Uterus (tissue), 3 donors: ENCODE measurements at regions not wholly inside any gene's neighbourhood (a gene's known extent, or its start where the extent isn't known, plus 50 kb on each side); places are given as distances from the start of the nearest gene placed in this dataset.

Experiments
- DNase-seq, 2 donors: peaks; one replicate each; pipeline ENCODE4 v3.0.0-alpha.2; 2019 to 2020
- H3K27ac ChIP-seq, 2 donors: fragments of 200-600 bp; sonication (generic); 1 replicate in 1 of 2; 2 replicates in 1 of 2; pipeline ENCODE4 v1.5.1; 2016 to 2018
- H3K27me3 ChIP-seq, 2 donors: fragments of 200-600 bp; sonication (generic); one replicate each; pipeline ENCODE4 v1.5.1; 2018 to 2019; ENCODE audit warnings: control low read depth in 1 of 2
- H3K36me3 ChIP-seq, 2 donors: fragments of 200-600 bp; sonication (generic); one replicate each; pipeline ENCODE4 v1.5.1; 2019; ENCODE audit warnings: control low read depth in 1 of 2
- H3K4me1 ChIP-seq, 2 donors: fragments of 200-600 bp; sonication (generic); one replicate each; pipeline ENCODE4 v1.5.1; 2018 to 2019; ENCODE audit warnings: control low read depth in 1 of 2
- H3K4me3 ChIP-seq, 2 donors: fragments of 200-600 bp; sonication (generic); 1 replicate in 1 of 2; 2 replicates in 1 of 2; pipeline ENCODE4 v1.5.1; 2018 to 2019; ENCODE audit warnings: mild to moderate bottlenecking in 1 of 2
- H3K9me3 ChIP-seq, 2 donors: fragments of 200-600 bp; sonication (generic); one replicate each; pipeline ENCODE4 v1.5.1; 2019; ENCODE audit warnings: control low read depth in 1 of 2
- POLR2A ChIP-seq, 2 donors: fragments of 450-650 bp; IDR thresholded peaks; one replicate each; pipeline ENCODE4 v1.6.1; 2016; ENCODE audit warnings: antibody characterized with exemption in 2 of 2, mild to moderate bottlenecking in 1 of 2, moderate library complexity in 1 of 2
- intact Hi-C: fragments of 100-400 bp; cut with DNase I; formaldehyde crosslinking; loops from one replicate; pipeline ENCODE4 v1.15.1; 2023; ENCODE audit warnings: low total_unique reads
- TF ChIP-seq, protein P1 (sequence below), 4 experiments: fragments of 200-600 bp in 2 of 4; fragments of 450-650 bp in 2 of 4; sonication (generic) in 2 of 4; IDR thresholded peaks; one replicate each; pipeline ENCODE4 v1.5.1; 2016 to 2019; ENCODE audit warnings: antibody characterized with exemption in 4 of 4, mild to moderate bottlenecking in 2 of 4, moderate library complexity in 1 of 4
- donor health status: DM: yes; HTN: yes; CAD: no.

- no peaks in the 10 kb centered on the region for H3K27me3 ChIP-seq
- no peak for DNase-seq
- H3K4me1 ChIP-seq: no peaks in the 10 kb centered on the region
- intact Hi-C loops: no loop called here
- H3K36me3 ChIP-seq: no peaks in the 10 kb centered on the region
- TF ChIP-seq POLR2A (IDR thresholded peaks at IDR 0.05): no peak
- TF ChIP-seq, protein P1, sequence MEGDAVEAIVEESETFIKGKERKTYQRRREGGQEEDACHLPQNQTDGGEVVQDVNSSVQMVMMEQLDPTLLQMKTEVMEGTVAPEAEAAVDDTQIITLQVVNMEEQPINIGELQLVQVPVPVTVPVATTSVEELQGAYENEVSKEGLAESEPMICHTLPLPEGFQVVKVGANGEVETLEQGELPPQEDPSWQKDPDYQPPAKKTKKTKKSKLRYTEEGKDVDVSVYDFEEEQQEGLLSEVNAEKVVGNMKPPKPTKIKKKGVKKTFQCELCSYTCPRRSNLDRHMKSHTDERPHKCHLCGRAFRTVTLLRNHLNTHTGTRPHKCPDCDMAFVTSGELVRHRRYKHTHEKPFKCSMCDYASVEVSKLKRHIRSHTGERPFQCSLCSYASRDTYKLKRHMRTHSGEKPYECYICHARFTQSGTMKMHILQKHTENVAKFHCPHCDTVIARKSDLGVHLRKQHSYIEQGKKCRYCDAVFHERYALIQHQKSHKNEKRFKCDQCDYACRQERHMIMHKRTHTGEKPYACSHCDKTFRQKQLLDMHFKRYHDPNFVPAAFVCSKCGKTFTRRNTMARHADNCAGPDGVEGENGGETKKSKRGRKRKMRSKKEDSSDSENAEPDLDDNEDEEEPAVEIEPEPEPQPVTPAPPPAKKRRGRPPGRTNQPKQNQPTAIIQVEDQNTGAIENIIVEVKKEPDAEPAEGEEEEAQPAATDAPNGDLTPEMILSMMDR (IDR thresholded peaks at IDR 0.05): no peak
- no peak overlapping the region for H3K27ac ChIP-seq
- no peak overlapping the region for H3K4me3 ChIP-seq
- H3K9me3 ChIP-seq: no peaks in the 10 kb centered on the region
Observed at GRCh38 chr10:24041834-24042233, 167.1 kb upstream of the KIAA1217 start.

- H3K9me3 ChIP-seq: no peaks in the 10 kb centered on the region
- no peak overlapping the region for H3K4me3 ChIP-seq
- DNase-seq: no peak
- TF ChIP-seq, protein P1 (IDR thresholded peaks at IDR 0.05): no peak
- TF ChIP-seq POLR2A (IDR thresholded peaks at IDR 0.05): no peak
- H3K36me3 ChIP-seq: no peaks in the 10 kb centered on the region
- intact Hi-C loops: no loop called here
- no peaks in the 10 kb centered on the region for H3K27me3 ChIP-seq
- no peaks in the 10 kb centered on the region for H3K4me1 ChIP-seq
- H3K27ac ChIP-seq: no peak overlapping the region
Observed at GRCh38 chr10:24042884-24043283, 166.1 kb upstream of the KIAA1217 start.

DNA sequence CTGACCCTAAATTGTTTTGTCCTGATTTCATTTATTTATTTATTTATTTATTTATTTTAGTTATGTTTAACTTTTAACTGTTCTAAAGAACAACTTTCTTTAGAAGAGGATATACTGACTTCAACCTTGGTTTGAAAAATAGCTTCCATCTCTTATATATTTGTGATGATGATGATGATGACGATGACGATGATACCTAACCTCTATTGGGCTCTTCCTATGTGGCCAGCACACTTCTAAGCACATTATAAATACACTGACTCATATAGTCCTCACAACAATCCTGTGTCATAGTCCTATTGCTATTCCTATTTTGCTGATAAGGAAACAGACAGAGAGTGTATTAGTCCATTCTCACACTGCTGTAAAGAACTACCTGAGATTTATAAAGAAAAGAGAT is 162.9 kb upstream of the KIAA1217 start:
- H3K36me3 ChIP-seq: no peaks in the 10 kb centered on the region
- no peaks in the 10 kb centered on the region for H3K4me1 ChIP-seq
- TF ChIP-seq, protein P1 (IDR thresholded peaks at IDR 0.05): no peak
- TF ChIP-seq POLR2A (IDR thresholded peaks at IDR 0.05): no peak
- DNase-seq: no peak
- intact Hi-C loops: no loop called here
- no peak overlapping the region for H3K4me3 ChIP-seq
- H3K27ac ChIP-seq: no peak overlapping the region
- H3K27me3 ChIP-seq: no peaks in the 10 kb centered on the region
- H3K9me3 ChIP-seq: peaks cover 0 to 2% of the 10 kb centered on the region in 2 donors

DNA sequence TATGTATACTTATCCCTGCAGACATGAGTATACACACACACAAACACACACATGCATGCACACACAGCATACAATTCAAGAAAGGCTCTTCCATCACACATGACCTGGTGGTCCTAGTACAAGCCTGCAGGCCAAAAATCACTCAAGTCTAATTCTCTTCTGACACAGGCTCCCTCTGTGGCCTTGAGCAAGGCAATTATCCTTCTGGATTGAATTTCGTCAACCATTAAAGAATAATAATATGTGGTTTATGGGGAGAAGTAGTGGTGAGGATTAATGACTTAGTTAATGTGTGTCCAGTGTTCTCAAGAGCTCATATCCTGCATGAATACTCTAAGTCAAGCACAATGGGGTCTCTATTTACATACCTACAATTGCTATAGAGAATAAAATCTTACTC is 161.8 kb upstream of the KIAA1217 start:
- no peak for DNase-seq
- TF ChIP-seq, protein P1 (IDR thresholded peaks at IDR 0.05): no peak
- TF ChIP-seq POLR2A (IDR thresholded peaks at IDR 0.05): no peak
- intact Hi-C loops: no loop called here
- no peaks in the 10 kb centered on the region for H3K4me1 ChIP-seq
- H3K36me3 ChIP-seq: no peaks in the 10 kb centered on the region
- H3K27me3 ChIP-seq: no peaks in the 10 kb centered on the region
- H3K9me3 ChIP-seq: peaks cover 0 to 2% of the 10 kb centered on the region in 2 donors
- H3K4me3 ChIP-seq: no peak overlapping the region
- H3K27ac ChIP-seq: no peak overlapping the region

- peaks cover 0 to 2% of the 10 kb centered on the region in 2 donors for H3K9me3 ChIP-seq
- intact Hi-C loops: no loop called here
- no peak overlapping the region for H3K27ac ChIP-seq
- no peak for DNase-seq
- no peaks in the 10 kb centered on the region for H3K27me3 ChIP-seq
- no peak overlapping the region for H3K4me3 ChIP-seq
- H3K4me1 ChIP-seq: no peaks in the 10 kb centered on the region
- no peaks in the 10 kb centered on the region for H3K36me3 ChIP-seq
- TF ChIP-seq, protein P1 (IDR thresholded peaks at IDR 0.05): no peak
- no peak for TF ChIP-seq POLR2A (IDR thresholded peaks at IDR 0.05)
Observed at GRCh38 chr10:24054421-24054820, 154.5 kb upstream of the KIAA1217 start.
